ENCODE measurements at regions not wholly inside any gene's neighbourhood (a gene's known extent, or its start where the extent isn't known, plus 50 kb on each side); places are given as distances from the start of the nearest gene placed in this dataset.

- TF ChIP-seq POLR2A (IDR thresholded peaks at IDR 0.05): no peak
- TF ChIP-seq, protein P1, sequence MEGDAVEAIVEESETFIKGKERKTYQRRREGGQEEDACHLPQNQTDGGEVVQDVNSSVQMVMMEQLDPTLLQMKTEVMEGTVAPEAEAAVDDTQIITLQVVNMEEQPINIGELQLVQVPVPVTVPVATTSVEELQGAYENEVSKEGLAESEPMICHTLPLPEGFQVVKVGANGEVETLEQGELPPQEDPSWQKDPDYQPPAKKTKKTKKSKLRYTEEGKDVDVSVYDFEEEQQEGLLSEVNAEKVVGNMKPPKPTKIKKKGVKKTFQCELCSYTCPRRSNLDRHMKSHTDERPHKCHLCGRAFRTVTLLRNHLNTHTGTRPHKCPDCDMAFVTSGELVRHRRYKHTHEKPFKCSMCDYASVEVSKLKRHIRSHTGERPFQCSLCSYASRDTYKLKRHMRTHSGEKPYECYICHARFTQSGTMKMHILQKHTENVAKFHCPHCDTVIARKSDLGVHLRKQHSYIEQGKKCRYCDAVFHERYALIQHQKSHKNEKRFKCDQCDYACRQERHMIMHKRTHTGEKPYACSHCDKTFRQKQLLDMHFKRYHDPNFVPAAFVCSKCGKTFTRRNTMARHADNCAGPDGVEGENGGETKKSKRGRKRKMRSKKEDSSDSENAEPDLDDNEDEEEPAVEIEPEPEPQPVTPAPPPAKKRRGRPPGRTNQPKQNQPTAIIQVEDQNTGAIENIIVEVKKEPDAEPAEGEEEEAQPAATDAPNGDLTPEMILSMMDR (IDR thresholded peaks at IDR 0.05): no peak
- DNase-seq (no peak), ATAC-seq (no peak)
- H3K4me1 ChIP-seq: no peaks in the 10 kb centered on the region
- H3K27ac ChIP-seq: no peak overlapping the region
- H3K9me3 ChIP-seq: no peaks in the 10 kb centered on the region
- no peaks in the 10 kb centered on the region for H3K36me3 ChIP-seq
- H3K4me3 ChIP-seq: no peak overlapping the region
- 71 to 76% (median 73%) methylated on average over 2 of the region's 2 CpGs for WGBS, 4 donors
- H3K27me3 ChIP-seq: no peaks in the 10 kb centered on the region
- intact Hi-C loops (cut with DNase I): no loop called here
Observed at GRCh38 chr3:105039004-105039403, 327.7 kb upstream of the ALCAM start.

DNA sequence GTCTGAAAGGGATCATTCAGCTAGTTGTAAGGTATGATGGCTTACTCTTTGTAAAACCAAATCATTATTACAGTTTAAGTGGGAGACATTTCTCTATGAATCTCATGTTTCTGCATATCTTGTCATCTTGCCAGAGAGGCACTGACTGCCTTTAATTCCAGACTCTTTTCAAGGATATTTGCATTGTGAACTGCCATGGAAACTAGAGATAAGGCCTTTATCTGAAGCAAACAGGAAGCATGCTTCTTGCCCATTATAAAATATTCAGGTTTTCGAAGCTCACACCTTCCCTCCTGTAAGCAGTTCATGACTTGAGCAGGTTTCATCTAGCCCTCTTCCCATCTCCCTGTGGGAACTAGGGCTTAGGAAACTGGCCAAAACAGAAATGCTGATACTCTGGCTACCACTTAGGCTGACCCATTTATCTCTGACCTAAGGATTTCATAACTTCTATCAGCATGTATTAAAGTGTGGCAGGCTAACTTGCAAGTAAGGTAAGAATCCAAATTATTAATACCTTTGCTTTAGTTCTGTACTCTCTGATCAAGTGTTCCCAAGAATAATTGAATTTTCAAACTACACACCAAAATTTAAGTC lies 326.6 kb upstream of the ALCAM start:
- TF ChIP-seq POLR2A (IDR thresholded peaks at IDR 0.05): no peak
- TF ChIP-seq, protein P1 (IDR thresholded peaks at IDR 0.05): no peak
- H3K36me3 ChIP-seq: no peaks in the 10 kb centered on the region
- intact Hi-C loops (cut with DNase I): no loop called here
- H3K27ac ChIP-seq: no peak overlapping the region
- H3K4me3 ChIP-seq: no peak overlapping the region
- H3K9me3 ChIP-seq: no peaks in the 10 kb centered on the region
- H3K27me3 ChIP-seq: no peaks in the 10 kb centered on the region
- H3K4me1 ChIP-seq: no peaks in the 10 kb centered on the region
- no peak for ATAC-seq
- no peak for DNase-seq
- WGBS, 4 donors: 33 to 71% (median 46%) methylated on average over 1 of the region's 1 CpG

DNA sequence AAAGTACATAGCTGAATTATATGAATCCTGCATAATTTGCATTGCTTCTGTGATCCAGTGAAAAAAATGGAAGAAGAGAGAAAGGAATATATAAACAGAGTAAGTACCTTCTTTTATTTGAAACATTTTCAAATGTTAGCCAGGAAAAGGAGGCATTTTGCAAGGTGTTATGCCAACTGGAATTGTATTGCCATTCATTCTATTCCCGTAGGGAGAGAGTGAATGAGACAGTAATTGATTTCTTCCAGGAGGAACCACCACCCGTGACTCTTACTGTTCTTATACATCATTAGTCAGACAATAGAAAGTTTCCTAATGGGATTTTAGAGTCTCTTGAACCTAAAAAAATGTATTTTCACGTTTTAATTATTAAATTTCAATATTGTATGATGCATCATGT lies 324.1 kb upstream of the ALCAM start:
- H3K27me3 ChIP-seq: no peaks in the 10 kb centered on the region
- no peaks in the 10 kb centered on the region for H3K4me1 ChIP-seq
- H3K9me3 ChIP-seq: no peaks in the 10 kb centered on the region
- intact Hi-C loops (cut with DNase I): no loop called here
- no peak overlapping the region for H3K4me3 ChIP-seq
- H3K36me3 ChIP-seq: no peaks in the 10 kb centered on the region
- no peak for DNase-seq
- WGBS, 4 donors: 26 to 57% (median 36%) methylated on average over 3 of the region's 3 CpGs
- no peak for ATAC-seq
- no peak overlapping the region for H3K27ac ChIP-seq
- TF ChIP-seq, protein P1 (IDR thresholded peaks at IDR 0.05): no peak
- no peak for TF ChIP-seq POLR2A (IDR thresholded peaks at IDR 0.05)

DNA sequence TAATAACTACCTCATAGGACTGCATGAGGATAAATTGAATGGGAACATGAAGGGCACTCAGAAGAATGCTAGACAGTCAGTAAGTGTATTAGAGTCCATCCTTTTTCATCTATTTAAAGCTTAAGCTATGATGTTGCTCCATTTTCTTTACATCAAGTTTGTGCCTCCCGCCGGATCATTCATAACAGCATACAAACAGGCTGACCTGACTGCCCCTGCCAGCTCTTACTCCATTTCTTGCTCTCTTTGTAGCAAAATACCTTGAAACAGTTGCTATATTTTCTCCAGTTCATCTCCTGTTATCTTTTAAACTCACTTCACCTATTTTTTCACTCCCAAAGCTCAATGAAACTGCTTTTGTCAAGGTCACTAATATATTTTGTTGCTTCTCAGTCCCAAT lies 315.6 kb upstream of the ALCAM start:
- 83 to 98% (median 97%) methylated on average over 2 of the region's 2 CpGs for WGBS, 4 donors
- H3K4me1 ChIP-seq: no peaks in the 10 kb centered on the region
- H3K9me3 ChIP-seq: no peaks in the 10 kb centered on the region
- H3K27me3 ChIP-seq: no peaks in the 10 kb centered on the region
- intact Hi-C loops (cut with DNase I): no loop called here
- ATAC-seq (no peak), DNase-seq (no peak)
- H3K36me3 ChIP-seq: no peaks in the 10 kb centered on the region
- no peak overlapping the region for H3K27ac ChIP-seq
- no peak for TF ChIP-seq POLR2A (IDR thresholded peaks at IDR 0.05)
- TF ChIP-seq, protein P1 (IDR thresholded peaks at IDR 0.05): no peak
- H3K4me3 ChIP-seq: no peak overlapping the region
